GM19324 (cell line): ENCODE measurements at regions not wholly inside any gene's neighbourhood (a gene's known extent, or its start where the extent isn't known, plus 50 kb on each side); places are given as distances from the start of the nearest gene placed in this dataset.
A peak's percentile ranks its signal among the peaks of the same experiment; 100 is the strongest.
"Not testable (repeated sequence)": the region's sequence is repeated elsewhere in the genome, so short reads cannot be mapped to it uniquely, and the experiment has no call there.

Experiments used
- ATAC-seq: cut with Tn5 transposase; IDR thresholded peaks from one replicate; pipeline ENCODE4 v1.9.1; 2021; ENCODE audit warnings: mild to moderate bottlenecking, moderate library complexity; ENCODE audit not compliant: unreplicated experiment, low FRiP score

DNA sequence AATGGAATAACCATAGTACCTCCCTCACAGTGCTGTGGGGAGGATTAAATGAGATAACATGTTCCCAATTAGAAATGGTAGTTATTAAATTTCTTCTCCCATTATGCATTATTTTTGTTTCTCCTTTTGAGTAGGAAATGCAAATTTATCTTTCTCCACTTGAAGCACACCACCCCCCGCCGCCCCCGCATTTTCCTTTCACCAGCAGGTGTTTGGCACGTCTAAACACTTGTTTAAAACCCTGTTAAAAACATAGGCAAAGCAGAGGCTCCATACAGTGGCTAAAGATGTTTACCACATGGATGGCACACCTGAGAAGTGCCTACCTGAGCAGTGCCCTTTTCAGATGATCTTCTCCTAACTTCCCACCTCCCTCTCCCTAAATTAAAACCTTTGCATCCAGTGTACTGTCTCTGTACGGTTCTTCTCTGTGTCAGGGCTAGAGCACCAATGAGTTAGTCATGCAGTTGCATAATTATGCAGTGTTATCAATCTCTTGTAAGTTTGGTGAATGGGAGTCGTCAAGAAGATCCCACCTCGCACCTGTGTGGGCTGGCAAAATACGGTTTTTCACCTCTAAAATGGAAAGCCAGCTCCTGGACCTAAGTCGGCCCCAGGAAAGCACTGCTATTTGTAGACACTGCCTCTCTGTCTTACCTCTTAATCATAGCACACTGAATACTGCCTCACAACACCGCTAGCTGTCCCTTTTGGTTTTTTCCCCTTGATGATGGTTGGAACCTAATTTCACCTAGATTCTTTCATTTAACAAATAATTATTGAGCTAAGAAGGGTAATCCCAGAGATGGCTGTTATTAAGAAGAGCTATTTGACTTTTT lies 122.0 kb downstream of the CT47B1 start:
- no peak for ATAC-seq

DNA sequence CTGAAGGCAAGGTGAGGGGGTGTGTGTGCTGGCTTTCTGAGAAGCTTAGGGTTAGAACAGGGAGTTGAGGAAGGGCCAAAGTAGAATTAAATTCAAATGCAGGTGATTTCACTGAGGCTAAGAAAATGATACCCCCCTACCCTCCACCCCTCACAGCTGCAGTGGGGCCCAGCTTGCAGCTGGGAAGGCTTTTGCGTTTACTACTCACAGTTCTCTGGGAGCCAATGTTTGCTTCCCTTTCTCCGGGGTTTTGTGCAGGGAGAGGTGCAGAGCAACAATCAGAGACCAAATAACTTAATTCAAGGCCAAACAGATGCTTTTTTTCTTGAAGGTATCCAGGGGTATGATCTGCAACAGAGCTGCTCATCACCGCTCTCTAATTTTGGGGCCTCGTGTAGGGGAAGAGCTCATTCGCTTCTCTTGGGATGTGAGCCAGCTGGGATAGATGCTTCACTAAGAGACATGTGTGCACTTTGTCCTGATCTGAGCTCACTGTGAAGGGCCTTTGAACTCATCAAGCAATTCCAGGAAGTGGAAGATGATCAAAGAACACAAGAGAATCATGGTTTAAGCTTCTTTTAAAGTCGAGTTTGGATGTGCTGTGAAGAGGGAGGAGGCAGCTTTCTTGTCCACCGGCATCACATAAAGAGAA lies 122.7 kb upstream of the C1GALT1C1 start:
- ATAC-seq = no peak

DNA sequence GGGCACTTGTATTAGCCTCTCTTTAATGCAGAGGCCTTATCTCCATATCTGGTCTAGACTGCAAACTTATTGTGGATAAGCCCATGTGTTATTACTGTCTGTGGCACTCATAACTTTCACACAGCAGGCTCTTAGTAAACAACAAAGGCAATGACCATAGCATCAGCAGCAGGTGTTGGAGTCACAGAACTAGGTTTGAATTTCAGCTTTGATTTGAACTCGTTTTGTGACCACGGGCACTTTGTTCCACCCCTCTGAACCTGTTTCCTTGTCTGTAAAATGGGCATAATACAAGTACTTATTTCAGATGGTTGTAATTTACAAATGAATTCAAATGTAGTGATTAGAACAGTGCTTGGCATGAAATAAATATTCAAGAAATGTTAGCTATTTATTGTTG lies 121.8 kb upstream of the C1GALT1C1 start:
- no peak for ATAC-seq

- no peak for ATAC-seq
Observed at GRCh38 chrX:120750381-120750780, 120.5 kb upstream of the C1GALT1C1 start.

GRCh38 chrX:120749141-120749846 lies 119.4 kb upstream of the C1GALT1C1 start:
- peak; percentile 76 for ATAC-seq

- ATAC-seq = no peak
Observed at GRCh38 chrX:120746153-120746552, 116.3 kb upstream of the C1GALT1C1 start.

DNA sequence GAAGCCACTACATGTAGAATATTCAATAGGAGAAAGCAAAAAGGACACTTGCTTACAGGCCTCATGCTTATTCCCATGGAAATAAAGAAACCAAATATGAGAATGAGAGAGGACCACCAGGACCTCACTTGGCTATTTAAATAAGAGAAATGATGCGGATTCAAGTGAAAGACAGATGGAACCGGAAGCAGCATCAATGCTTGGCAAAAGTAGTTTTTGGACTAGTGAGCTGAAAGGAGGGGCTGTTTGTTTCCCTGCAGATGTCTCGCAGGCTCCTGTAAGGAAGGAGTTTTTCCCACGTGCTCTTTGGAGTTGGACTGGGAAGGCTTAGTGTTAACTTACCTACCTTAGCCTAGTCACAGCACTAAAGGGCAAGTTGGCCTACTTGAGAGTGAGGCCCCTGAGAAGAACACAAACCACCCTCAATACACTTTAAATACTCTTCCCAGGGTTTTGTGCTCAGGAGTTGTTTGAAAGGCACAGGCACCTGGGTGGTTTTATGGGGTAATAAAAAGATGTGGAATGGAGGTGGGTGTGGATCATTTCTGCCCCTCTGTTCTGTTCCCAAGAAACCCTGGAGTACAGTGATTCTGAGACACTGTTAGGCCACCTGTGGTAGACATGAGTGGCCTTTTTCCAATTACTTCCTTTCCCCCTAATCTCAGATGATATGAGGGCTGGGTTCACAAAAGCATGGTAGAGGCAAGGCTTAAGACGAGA lies 113.3 kb upstream of the C1GALT1C1 start:
- no peak for ATAC-seq

- ATAC-seq = no peak
Observed at GRCh38 chrX:120741452-120741851, 111.6 kb upstream of the C1GALT1C1 start.

GRCh38 chrX:120740072-120740471 lies 110.2 kb upstream of the C1GALT1C1 start:
- no peak for ATAC-seq

DNA sequence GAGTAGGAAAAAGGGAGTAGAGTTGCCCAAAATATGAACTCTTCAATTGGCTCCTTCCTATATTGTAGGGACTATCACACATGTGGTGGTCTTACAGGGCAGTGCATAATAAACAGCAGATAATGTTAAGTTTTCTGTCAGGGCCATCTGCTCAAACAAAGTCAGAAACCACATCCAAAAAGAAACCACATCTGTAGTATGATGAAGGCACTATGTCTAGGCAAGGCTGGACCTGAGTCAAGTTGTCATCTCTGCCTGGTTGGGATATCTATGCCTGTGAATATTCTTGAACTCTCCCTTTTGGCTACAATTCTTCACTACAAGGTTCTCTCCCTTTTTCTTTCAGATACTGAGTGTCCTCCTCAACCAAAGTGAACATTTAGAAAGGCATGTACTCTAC lies 109.4 kb upstream of the C1GALT1C1 start:
- no peak for ATAC-seq

DNA sequence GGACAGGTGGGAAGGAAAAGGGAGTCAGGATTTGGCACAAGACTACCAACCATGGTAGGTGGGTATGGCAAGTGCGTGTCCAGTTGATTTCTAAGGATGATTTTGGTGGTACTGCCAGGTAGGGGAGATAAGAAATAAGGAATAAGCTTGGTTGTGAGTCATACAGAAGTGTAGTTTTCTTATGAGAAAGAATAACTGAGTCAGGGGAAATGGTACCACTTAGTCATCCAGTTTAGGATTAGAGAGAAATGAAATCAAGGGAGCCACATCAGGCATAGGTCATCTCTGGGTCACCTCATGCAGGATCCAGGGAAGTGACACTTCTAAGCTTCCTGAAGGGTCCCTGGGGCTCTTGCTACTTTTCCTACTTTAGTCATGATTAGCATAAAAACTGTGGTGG lies 107.1 kb upstream of the C1GALT1C1 start:
- ATAC-seq = no peak

GRCh38 chrX:120735966-120736365 lies 106.1 kb upstream of the C1GALT1C1 start:
- ATAC-seq = no peak

DNA sequence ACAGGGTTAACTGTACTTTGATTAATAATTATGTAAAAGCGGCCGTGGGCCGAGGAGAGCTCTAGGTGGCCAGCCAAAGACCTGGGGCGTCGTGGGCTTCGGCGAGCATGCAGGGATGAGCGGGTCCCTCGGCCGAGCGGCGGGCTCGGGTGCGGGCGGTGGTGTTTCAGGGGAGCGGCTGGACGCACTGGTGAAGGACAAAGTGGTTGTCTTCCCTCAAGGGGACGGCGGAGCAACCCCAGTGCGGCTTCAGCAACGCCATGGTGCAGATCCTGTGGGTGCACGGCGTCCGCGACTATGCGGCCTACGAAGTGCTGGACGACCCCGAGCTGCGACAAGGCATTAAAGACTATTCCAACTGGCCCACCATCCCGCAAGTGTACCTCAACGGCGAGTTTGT lies 103.0 kb upstream of the C1GALT1C1 start:
- ATAC-seq = no peak

DNA sequence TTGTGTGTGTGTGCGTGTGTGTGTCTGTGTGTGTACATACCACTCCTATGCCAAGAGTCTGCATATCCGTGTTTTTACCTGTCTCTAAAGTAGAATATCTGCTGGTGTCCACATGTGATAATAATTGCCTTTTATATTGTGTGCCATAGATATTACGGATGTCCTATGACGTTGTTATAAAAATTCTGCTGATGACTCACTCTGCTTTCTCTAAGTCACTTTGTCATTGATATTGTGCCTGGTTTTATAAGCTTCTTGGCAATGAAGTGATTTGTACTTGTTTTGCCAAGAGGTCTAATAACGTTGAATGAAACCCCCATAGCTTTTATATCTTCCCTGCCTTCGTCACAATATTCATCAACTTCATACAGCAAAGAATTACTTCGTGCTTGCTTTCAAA lies 102.6 kb upstream of the C1GALT1C1 start:
- ATAC-seq = no peak

- no peak for ATAC-seq
Observed at GRCh38 chrX:120731386-120731785, 101.5 kb upstream of the C1GALT1C1 start.

DNA sequence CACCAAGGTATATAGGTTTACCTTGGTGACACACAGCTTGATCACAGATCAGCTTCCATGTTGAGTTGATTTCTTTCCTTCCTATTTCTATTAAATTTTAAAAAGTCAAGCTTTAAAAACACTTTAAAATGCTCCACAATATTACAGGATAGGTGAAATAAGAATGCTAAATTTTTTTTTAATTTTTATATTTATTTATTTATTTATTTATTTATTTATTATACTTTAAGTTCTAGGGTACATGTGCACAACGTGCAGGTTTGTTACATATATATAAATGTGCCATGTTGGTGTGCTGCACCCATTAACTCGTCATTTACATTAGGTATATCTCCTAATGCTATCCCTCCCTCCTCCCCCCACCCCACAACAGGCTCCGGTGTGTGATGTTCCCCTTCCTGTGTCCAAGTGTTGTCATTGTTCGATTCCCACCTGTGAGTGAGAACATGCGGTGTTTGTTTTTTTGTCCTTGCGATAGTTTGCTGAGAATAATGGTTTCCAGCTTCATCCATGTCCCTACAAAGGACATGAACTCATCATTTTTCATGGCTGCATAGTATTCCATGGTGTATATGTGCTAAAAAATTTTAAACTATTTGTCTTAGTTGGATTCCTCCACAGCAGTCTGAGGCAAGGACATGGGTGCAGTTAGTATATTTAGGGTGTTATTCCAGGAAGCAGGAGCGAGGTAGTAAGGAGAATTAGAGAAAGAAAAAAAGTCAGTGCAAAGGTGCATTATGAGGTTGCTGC lies 99.8 kb upstream of the C1GALT1C1 start:
- not testable (repeated sequence) for ATAC-seq

DNA sequence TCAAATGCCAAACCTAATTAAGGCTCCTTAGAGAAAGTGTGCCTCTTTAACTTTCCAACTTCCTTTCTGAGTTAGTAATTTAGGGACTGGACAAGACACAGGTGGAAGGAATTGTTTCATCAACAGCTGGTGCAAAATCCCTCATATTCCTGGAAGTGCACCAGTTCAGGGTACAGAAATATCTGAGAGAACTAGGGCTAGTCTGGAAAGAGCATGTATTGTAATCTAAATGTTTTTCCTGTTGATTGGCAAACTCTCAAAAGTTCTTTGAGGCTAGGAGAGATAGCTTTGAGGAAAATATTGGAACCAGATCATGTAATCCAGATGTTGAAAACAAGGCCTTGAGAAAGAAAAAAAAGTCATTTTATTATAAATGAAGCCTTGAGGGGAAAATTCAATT lies 98.1 kb upstream of the C1GALT1C1 start:
- ATAC-seq = no peak

DNA sequence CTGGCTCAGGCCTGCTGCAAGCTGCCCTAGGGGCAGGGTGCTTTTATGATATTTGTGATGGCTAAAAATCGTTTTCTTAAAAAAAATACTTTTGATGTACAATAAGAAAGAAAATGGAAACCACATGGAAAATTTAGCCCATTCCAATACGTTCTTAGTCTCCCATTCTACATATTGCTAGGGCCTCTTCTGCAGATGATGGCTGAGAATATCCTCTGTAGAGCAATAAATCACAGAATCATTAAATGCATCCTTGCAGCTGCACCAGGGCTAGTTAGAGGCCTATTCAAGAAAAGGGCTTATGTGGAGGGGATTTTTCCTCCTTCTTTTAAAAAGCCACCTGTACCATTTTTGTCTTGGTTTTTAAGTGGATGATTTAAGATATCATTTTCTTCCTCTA lies 97.6 kb upstream of the C1GALT1C1 start:
- no peak for ATAC-seq

GRCh38 chrX:120726294-120726693 lies 96.4 kb upstream of the C1GALT1C1 start:
- peak; percentile 81 for ATAC-seq

- no peak for ATAC-seq
Observed at GRCh38 chrX:120725874-120726273, 96.0 kb upstream of the C1GALT1C1 start.
